ENCODE measurements at regions not wholly inside any gene's neighbourhood (a gene's known extent, or its start where the extent isn't known, plus 50 kb on each side); places are given as distances from the start of the nearest gene placed in this dataset.

DNA sequence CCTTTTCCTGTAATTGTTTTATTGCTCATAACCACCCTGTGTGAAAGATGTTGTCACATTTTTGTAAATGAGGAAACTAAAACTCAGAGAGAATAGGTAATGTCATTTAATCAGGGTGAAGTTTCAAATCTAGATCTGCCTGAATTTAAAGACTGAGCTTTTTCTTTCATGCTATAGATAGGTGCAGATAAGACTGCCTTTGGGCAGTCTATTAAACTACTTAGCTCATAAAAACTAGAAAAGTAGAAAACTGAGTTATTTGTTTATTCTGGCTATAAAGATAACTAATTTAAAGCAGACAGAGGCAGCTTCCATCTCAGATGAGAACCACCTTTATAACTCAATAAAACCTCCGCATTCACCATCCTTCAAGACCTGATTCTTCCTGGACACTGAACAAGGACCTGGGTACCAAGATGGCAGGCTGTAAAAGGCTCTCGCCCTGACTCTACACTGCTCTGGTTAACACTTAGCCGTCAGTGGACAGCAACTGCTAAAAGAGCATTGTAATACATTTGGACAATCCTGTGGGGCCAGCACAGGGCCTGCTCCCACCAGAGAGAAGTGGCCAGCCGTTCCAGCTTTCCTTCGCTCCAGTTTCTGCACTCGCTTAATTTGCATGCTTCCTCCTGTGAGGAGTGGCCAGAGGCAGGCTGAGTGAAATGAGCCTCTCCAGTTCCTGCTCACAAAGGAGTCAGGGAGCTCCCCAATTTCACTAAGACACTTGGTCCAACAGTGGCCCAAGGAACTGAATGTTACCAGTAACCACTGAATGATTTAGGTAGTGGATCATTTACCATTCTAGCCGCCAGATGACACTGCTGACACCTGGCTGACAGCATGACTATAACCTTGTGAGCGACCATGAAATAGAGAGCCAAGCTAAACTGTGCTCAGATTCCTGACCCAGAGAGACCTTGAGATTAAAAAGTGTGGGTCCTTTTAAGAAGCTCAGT lies 566.4 kb downstream of the EFNA5 start:
- intact Hi-C loops (cut with micrococcal nuclease; ENCODE audit: unreplicated experiment): loop anchor here (1.0 to 10.0 kb wide), 4 partner anchors 253 to 569 kb away; no protein-coding TSS in a partner anchor
- no TSS peak for BruUV-seq (replicated peaks)

DNA sequence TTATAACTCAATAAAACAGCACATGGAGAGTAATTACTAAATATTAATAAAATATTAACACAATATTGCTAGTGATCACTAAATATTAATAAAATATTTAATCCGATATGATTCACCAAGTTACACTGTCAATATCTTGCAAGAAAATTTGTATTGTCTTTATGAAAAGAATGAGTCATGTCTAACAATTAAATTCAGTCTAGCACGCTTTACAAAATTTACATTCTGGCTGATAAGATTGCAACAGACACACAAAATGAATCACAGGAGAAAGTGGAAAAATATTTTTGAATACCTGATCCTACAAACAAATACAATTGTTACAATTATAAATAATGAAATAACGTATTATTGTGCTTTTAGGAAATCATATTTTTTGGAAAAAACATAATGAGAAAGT lies 567.2 kb downstream of the EFNA5 start:
- CTCF ChIA-PET (ENCODE audit: unreplicated experiment): no interaction called here

More for the DNA sequence above, 566.4 kb downstream of the EFNA5 start:
- DNase-seq (ENCODE audit: low spot score): peak; percentile 75
- Histone ChIP-seq H3K36me3 (ENCODE audit: insufficient read depth, low read length) (no peaks in the 10 kb centered on the region), H3K27ac (ENCODE audit: low read depth, low read length, poor library complexity, severe bottlenecking) (no peak overlapping the region), H3K79me2 (ENCODE audit: insufficient read depth, low read depth, low read length) (no peaks in the 10 kb centered on the region), H3K4me1 (ENCODE audit: insufficient read depth, low read length, poor library complexity, severe bottlenecking) (peaks cover 6% of the 10 kb centered on the region), H3K9me3 (ENCODE audit: low read length) (no peaks in the 10 kb centered on the region), H4K20me1 (ENCODE audit: insufficient read depth, low read length) (no peaks in the 10 kb centered on the region), H3K4me3 (ENCODE audit: low read depth, low read length, poor library complexity, severe bottlenecking) (no peak overlapping the region), H3K4me2 (ENCODE audit: low read length) (no peak overlapping the region), H2AFZ (ENCODE audit: low read length) (peak overlapping the region; percentile 66), H3K9me2 (ENCODE audit: insufficient read depth, low read length) (no peaks in the 10 kb centered on the region)
- CTCF ChIA-PET (ENCODE audit: unreplicated experiment): interaction anchor here (1.0 to 1.2 kb wide), 2 partner anchors 10 to 256 kb away, joined by 3 to 5 read pairs; no protein-coding TSS in a partner anchor
- POLR2A ChIA-PET: interaction anchor here (1.6 kb wide), 1 partner anchor 25 kb away, joined by 4 read pairs; no protein-coding TSS in a partner anchor
- TF ChIP-seq, protein P1, sequence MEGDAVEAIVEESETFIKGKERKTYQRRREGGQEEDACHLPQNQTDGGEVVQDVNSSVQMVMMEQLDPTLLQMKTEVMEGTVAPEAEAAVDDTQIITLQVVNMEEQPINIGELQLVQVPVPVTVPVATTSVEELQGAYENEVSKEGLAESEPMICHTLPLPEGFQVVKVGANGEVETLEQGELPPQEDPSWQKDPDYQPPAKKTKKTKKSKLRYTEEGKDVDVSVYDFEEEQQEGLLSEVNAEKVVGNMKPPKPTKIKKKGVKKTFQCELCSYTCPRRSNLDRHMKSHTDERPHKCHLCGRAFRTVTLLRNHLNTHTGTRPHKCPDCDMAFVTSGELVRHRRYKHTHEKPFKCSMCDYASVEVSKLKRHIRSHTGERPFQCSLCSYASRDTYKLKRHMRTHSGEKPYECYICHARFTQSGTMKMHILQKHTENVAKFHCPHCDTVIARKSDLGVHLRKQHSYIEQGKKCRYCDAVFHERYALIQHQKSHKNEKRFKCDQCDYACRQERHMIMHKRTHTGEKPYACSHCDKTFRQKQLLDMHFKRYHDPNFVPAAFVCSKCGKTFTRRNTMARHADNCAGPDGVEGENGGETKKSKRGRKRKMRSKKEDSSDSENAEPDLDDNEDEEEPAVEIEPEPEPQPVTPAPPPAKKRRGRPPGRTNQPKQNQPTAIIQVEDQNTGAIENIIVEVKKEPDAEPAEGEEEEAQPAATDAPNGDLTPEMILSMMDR (conservative IDR thresholded peaks at IDR 0.05; ENCODE audit: low read length): peak; percentile 78
- TF ChIP-seq EZH2phosphoT487 (IDR thresholded peaks at IDR 0.05; ENCODE audit: borderline replicate concordance, low read depth, low read length): no peak

More for the DNA sequence above, 567.2 kb downstream of the EFNA5 start:
- Histone ChIP-seq H3K9me3 (ENCODE audit: low read length) (no peaks in the 10 kb centered on the region), H3K36me3 (ENCODE audit: insufficient read depth, low read length) (no peaks in the 10 kb centered on the region), H3K79me2 (ENCODE audit: insufficient read depth, low read depth, low read length) (no peaks in the 10 kb centered on the region), H3K4me3 (ENCODE audit: low read depth, low read length, poor library complexity, severe bottlenecking) (no peak overlapping the region), H3K4me1 (ENCODE audit: insufficient read depth, low read length, poor library complexity, severe bottlenecking) (peaks cover 6% of the 10 kb centered on the region), H2AFZ (ENCODE audit: low read length) (no peak overlapping the region), H3K4me2 (ENCODE audit: low read length) (no peak overlapping the region), H4K20me1 (ENCODE audit: insufficient read depth, low read length) (no peaks in the 10 kb centered on the region), H3K27ac (ENCODE audit: low read depth, low read length, poor library complexity, severe bottlenecking) (no peak overlapping the region), H3K9me2 (ENCODE audit: insufficient read depth, low read length) (no peaks in the 10 kb centered on the region)
- TF ChIP-seq, protein P1 (conservative IDR thresholded peaks at IDR 0.05; ENCODE audit: low read length): no peak
- no peak for TF ChIP-seq EZH2phosphoT487 (IDR thresholded peaks at IDR 0.05; ENCODE audit: borderline replicate concordance, low read depth, low read length)
- POLR2A ChIA-PET: interaction anchor here (1.6 kb wide), 1 partner anchor 26 kb away, joined by 4 read pairs; no protein-coding TSS in a partner anchor
- BruUV-seq (replicated peaks): no TSS peak
- intact Hi-C loops (cut with micrococcal nuclease; ENCODE audit: unreplicated experiment): loop anchor here (5.0 to 10.0 kb wide), 2 partner anchors 254 to 411 kb away; no protein-coding TSS in a partner anchor
- DNase-seq (ENCODE audit: low spot score): no peak
